CD14-positive monocyte (primary cell): ENCODE measurements at regions not wholly inside any gene's neighbourhood (a gene's known extent, or its start where the extent isn't known, plus 50 kb on each side); places are given as distances from the start of the nearest gene placed in this dataset.

Experiments used
- DNase-seq, 3 donors: peaks; one replicate each; pipeline ENCODE4 v3.0.0-alpha.2; 2011 to 2022
- H2AFZ ChIP-seq: 2 replicates; pipeline ENCODE4 v1.6.0; 2012; ENCODE audit warnings: mild to moderate bottlenecking, low read depth, low read length, inconsistent platforms; ENCODE audit not compliant: insufficient read depth, poor library complexity, severe bottlenecking
- H3K27ac ChIP-seq, 2 donors: 1 replicate in 1 of 2; 2 replicates in 1 of 2; pipeline ENCODE4 v1.5.1; 2012 to 2013; ENCODE audit warnings: low read length in 2 of 2, control low read depth in 1 of 2, inconsistent platforms in 1 of 2, low read depth in 1 of 2, mild to moderate bottlenecking in 1 of 2
- H3K27me3 ChIP-seq, 2 donors: one replicate each; pipeline versions ENCODE4 v1.6.0 to v1.6.1; 2011 to 2013; ENCODE audit warnings: low read length in 2 of 2; ENCODE audit not compliant: control insufficient read depth in 2 of 2, insufficient read depth in 2 of 2
- H3K36me3 ChIP-seq, 2 donors: replicated peaks in 1 of 2; 1 replicate in 1 of 2; 2 replicates in 1 of 2; pipeline versions ENCODE4 v1.5.1 to v1.6.1; 2012 to 2013; ENCODE audit warnings: low read length in 2 of 2, control low read depth in 1 of 2, inconsistent platforms in 1 of 2, mild to moderate bottlenecking in 1 of 2; ENCODE audit not compliant: insufficient read depth in 2 of 2, control insufficient read depth in 1 of 2
- H3K4me1 ChIP-seq, 2 donors: 1 replicate in 1 of 2; 2 replicates in 1 of 2; pipeline versions ENCODE4 v1.5.1 to v1.6.1; 2012 to 2013; ENCODE audit warnings: low read length in 2 of 2, control low read depth in 1 of 2, inconsistent platforms in 1 of 2, mild to moderate bottlenecking in 1 of 2, moderate library complexity in 1 of 2; ENCODE audit not compliant: insufficient read depth in 2 of 2, control insufficient read depth in 1 of 2
- H3K4me2 ChIP-seq: replicated peaks from 2 replicates; pipeline ENCODE3; 2012; ENCODE audit warnings: low read length, moderate library complexity, mild to moderate bottlenecking; ENCODE audit not compliant: poor library complexity, severe bottlenecking; ENCODE audit errors: extremely low read depth
- H3K4me3 ChIP-seq, 3 experiments: fragments of 200-600 bp in 1 of 3; sonication (generic) in 1 of 3; replicated peaks in 1 of 3; 1 replicate in 2 of 3; 2 replicates in 1 of 3; pipeline ENCODE4 v1.5.1; 2011 to 2013; ENCODE audit warnings: low read length in 3 of 3, mild to moderate bottlenecking in 3 of 3, control low read depth in 2 of 3, low read depth in 2 of 3, inconsistent platforms in 1 of 3, moderate library complexity in 1 of 3
- H3K79me2 ChIP-seq: 2 replicates; pipeline ENCODE4 v1.6.0; 2012; ENCODE audit warnings: mild to moderate bottlenecking, control low read depth, inconsistent platforms, low read length, moderate library complexity; ENCODE audit not compliant: insufficient read depth
- H3K9ac ChIP-seq: 2 replicates; pipeline ENCODE4 v1.6.0; 2017; ENCODE audit warnings: low read length, mild to moderate bottlenecking; ENCODE audit not compliant: insufficient read depth, poor library complexity, severe bottlenecking
- H3K9me3 ChIP-seq, 2 donors: replicated peaks in 1 of 2; 1 replicate in 1 of 2; 2 replicates in 1 of 2; pipeline versions ENCODE4 v1.5.1 to v1.6.1; 2012 to 2013; ENCODE audit warnings: low read length in 2 of 2, control low read depth in 1 of 2; ENCODE audit not compliant: control insufficient read depth in 1 of 2, insufficient read depth in 1 of 2
- H4K20me1 ChIP-seq: 2 replicates; pipeline ENCODE4 v1.6.0; 2012; ENCODE audit warnings: mild to moderate bottlenecking, low read length, control low read depth, moderate library complexity; ENCODE audit not compliant: insufficient read depth
- H3K27ac Mint-ChIP-seq, 7 donors: one replicate each; pipeline ENCODE4 v1.8.0; 2020; ENCODE audit warnings: mild to moderate bottlenecking in 7 of 7, mixed read lengths in 7 of 7, moderate library complexity in 6 of 7, inconsistent platforms in 2 of 7
- H3K27me3 Mint-ChIP-seq, 3 donors: one replicate each; pipeline ENCODE4 v1.8.0; 2021 to 2022; ENCODE audit warnings: low read depth in 3 of 3, mild to moderate bottlenecking in 3 of 3, mixed read lengths in 3 of 3, moderate library complexity in 3 of 3, inconsistent platforms in 1 of 3
- H3K36me3 Mint-ChIP-seq, 2 donors: one replicate each; pipeline ENCODE4 v1.8.0; 2020; ENCODE audit warnings: mixed read lengths in 2 of 2, inconsistent platforms in 1 of 2, mild to moderate bottlenecking in 1 of 2
- H3K4me1 Mint-ChIP-seq: one replicate; pipeline ENCODE4 v1.8.0; 2020; ENCODE audit warnings: mild to moderate bottlenecking, mixed read lengths
- H3K4me3 Mint-ChIP-seq, 2 donors: one replicate each; pipeline ENCODE4 v1.8.0; 2020; ENCODE audit warnings: mild to moderate bottlenecking in 2 of 2, mixed read lengths in 2 of 2, moderate library complexity in 1 of 2
- H3K9me3 Mint-ChIP-seq, 7 donors: one replicate each; pipeline ENCODE4 v1.8.0; 2020 to 2022; ENCODE audit warnings: mixed read lengths in 7 of 7, mild to moderate bottlenecking in 6 of 7, moderate library complexity in 6 of 7, inconsistent platforms in 2 of 7
- CTCF ChIP-seq: fragments of 200-600 bp; IDR thresholded peaks from one replicate; pipeline ENCODE4 v1.8.0; 2022; ENCODE audit warnings: antibody characterized with exemption, mild to moderate bottlenecking
- WGBS: methylation state at CpG from one replicate; pipeline ENCODE4 v1.1.5; 2013; ENCODE audit warnings: missing lambda C conversion rate; ENCODE audit not compliant: insufficient coverage; 5-methylcytosine and 5-hydroxymethylcytosine counted together
- intact Hi-C, 2 donors: fragments of 100-400 bp; cut with micrococcal nuclease; formaldehyde crosslinking; loops; one replicate each; pipeline versions ENCODE4 v1.15.0 to v1.15.1; 2023

- Histone ChIP-seq H3K27ac (no peak overlapping the region), H3K9me3 (no peaks in the 10 kb centered on the region), H3K4me2 (no peak overlapping the region), H3K4me1 (no peaks in the 10 kb centered on the region), H2AFZ (no peak overlapping the region), H3K79me2 (no peaks in the 10 kb centered on the region), H3K9ac (no peak overlapping the region), H3K4me3 (no peak overlapping the region), H3K27me3 (no peaks in the 10 kb centered on the region), H3K36me3 (no peaks in the 10 kb centered on the region), H4K20me1 (no peaks in the 10 kb centered on the region)
- no CpG with 5 or more reads among the region's 1 CpG for WGBS
- no peak for DNase-seq
- TF ChIP-seq CTCF = no peak
- Mint-ChIP-seq H3K27ac (no peak overlapping the region), H3K4me1 (no peaks in the 10 kb centered on the region), H3K4me3 (no peak overlapping the region), H3K9me3 (peaks cover 0 to 5% (median 3%) of the 10 kb centered on the region in 7 donors), H3K27me3 (peaks cover 0 to 2% (median 0%) of the 10 kb centered on the region in 3 donors), H3K36me3 (no peaks in the 10 kb centered on the region)
- intact Hi-C loops = no loop called here
Observed at GRCh38 chr20:11832397-11832796, 85.3 kb upstream of the BTBD3 start.

DNA sequence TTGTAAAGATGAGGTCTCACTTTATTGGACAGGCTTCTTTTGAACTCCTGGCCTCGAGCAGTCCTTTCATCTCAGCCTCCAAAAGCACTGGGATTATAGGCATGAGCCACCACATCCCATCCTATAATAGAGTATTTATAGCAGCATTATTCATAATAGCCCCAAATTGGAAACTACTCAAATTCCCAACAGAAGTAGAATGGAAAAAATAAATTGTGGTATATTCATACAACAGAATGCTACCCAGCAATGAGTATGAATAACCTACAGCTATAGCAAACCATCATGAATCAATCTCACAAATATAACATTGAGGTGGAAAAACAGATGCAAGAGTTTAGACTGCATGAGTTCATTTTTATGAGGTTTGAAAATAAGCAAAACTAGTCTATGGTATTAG, 84.8 kb upstream of the BTBD3 start:
- H4K20me1 ChIP-seq = no peaks in the 10 kb centered on the region
- H3K27me3 ChIP-seq = no peaks in the 10 kb centered on the region
- H3K9me3 Mint-ChIP-seq = peaks cover 0 to 6% (median 3%) of the 10 kb centered on the region in 7 donors
- TF ChIP-seq CTCF = no peak
- intact Hi-C loops = no loop called here
- no peak for DNase-seq
- no peaks in the 10 kb centered on the region for H3K36me3 ChIP-seq
- no peak overlapping the region for H3K4me2 ChIP-seq
- WGBS = no CpG with 5 or more reads among the region's 1 CpG
- no peaks in the 10 kb centered on the region for H3K36me3 Mint-ChIP-seq
- H3K4me3 ChIP-seq = no peak overlapping the region
- no peaks in the 10 kb centered on the region for H3K9me3 ChIP-seq
- peaks cover 0 to 2% (median 0%) of the 10 kb centered on the region in 3 donors for H3K27me3 Mint-ChIP-seq
- H3K4me1 ChIP-seq = no peaks in the 10 kb centered on the region
- H3K9ac ChIP-seq = no peak overlapping the region
- H2AFZ ChIP-seq = no peak overlapping the region
- H3K27ac Mint-ChIP-seq = no peak overlapping the region
- no peak overlapping the region for H3K27ac ChIP-seq
- H3K79me2 ChIP-seq = no peaks in the 10 kb centered on the region
- H3K4me3 Mint-ChIP-seq = no peak overlapping the region
- no peaks in the 10 kb centered on the region for H3K4me1 Mint-ChIP-seq
